ENCODE measurements at regions not wholly inside any gene's neighbourhood (a gene's known extent, or its start where the extent isn't known, plus 50 kb on each side); places are given as distances from the start of the nearest gene placed in this dataset.

DNA sequence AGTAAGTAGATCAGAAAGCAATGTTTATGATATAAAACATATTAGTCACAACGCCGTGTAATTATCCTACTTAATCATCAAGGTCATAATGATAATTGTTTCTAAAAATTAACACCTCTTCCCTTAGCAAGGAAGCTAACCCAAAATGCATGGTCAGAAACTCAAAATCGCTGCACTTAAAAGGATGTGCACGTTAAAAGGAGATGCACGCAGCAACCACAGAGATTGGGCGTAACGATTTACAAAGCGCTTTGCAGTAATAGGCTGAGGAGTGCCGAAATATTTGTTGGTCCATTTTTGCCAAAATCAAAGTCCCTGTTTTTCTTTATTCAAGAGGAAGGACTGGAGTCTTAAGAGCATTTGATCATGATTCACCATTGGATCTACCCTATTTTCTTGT is 1077.2 kb downstream of the VRK1 start:
- DNase-seq (ENCODE audit: low spot score) = no peak

- no peak for DNase-seq (ENCODE audit: low spot score)
These were observed 1081.0 kb downstream of the VRK1 start for GRCh38 chr14:97878206-97878605.

DNA sequence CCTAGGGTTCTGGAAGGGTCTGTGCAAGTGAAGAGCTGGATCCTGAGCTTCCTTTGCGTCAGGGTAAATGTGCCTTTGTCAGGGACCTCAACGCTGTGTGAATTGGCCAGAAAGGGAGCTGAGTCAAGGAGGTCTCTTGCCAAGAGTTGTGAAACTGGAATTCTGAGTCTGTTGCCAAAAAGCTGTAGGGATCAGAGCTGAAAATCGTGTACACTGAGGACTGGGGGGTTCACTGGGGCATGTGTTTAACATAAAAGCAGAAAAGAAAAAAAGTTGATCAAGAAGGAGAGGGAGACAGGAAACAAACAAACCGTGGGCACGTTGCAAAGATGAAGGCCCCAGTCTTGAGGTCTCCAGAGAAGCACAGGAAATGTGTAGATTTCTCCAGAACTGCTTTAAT is 1081.5 kb downstream of the VRK1 start:
- no peak for DNase-seq (ENCODE audit: low spot score)

DNA sequence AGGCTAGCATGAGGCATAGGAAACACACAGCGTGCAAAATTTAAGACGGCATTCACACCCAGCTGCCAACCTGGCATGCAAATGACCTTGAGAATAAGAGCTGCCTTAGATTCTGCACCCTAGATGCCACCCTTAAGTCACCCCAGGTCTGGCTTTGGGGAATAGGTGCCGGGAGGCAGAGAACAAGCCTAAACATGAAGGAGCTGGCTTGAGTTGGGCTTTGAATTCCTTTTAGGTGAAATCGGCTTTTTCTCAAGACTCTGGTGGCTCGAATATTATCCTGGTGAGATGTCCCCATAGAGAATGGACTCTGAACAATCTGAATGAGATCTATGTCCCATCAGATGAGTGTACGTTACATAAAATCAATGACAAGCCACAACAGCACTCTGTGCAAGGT is 1090.5 kb downstream of the VRK1 start:
- no peak for DNase-seq (ENCODE audit: low spot score)

DNA sequence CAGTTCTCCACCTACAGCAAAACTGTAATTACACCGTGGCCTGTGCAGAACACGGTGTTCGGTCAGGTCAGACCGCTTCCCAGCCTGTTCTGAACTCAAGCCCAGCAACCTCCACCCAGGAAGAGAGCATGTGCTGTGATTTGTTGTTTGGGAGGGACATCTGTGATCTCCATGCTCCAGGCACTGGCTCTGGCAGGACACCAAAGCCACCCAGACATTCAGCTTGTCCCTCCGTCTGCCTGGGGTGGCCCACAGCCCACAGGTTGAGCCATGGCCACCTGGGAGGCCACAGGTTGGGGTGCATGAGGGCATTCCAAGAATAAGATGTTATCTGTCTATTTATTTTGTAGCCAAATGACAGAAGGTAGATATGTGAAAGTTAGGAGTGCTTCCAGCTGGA is 1091.1 kb downstream of the VRK1 start:
- DNase-seq (ENCODE audit: low spot score) = no peak

GRCh38 chr14:97891515-97891914 is 1094.3 kb downstream of the VRK1 start:
- DNase-seq (ENCODE audit: low spot score) = no peak

GRCh38 chr14:97894552-97894951 is 1097.4 kb downstream of the VRK1 start:
- no peak for DNase-seq (ENCODE audit: low spot score)

DNA sequence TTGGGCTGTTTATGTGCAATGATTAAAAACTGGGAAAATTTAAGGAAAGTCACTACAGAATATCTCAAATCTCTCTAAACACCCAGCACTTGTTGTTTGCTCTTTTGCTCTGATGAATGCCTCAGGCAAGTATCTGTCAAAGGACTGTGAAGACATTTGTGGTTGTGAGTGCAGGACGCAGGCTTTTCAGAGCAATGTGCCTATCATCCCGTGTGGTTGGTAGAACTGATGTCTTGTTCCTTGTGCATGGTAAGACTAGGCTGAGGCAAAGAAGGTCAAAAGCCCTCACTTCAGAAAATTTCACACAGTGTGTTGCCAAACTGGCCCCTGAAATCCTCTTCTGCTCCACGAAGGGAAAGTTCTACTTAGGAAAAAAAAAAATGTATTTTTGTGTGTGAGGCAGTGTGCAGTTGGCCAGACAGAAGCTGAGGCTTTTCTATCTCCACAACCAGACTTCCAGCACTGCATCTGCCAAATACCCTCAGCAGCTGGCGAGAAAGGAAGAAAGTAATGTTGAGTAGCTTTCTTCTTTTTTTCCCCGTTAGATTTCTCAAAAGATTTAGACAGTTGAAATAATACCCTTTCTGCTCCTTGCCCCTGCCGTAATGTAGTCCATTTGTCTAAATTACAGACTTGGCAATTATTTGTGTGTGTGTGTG is 1103.1 kb downstream of the VRK1 start:
- DNase-seq (ENCODE audit: low spot score) = no peak

GRCh38 chr14:97902630-97903029 is 1105.4 kb downstream of the VRK1 start:
- DNase-seq (ENCODE audit: low spot score) = no peak

GRCh38 chr14:97903821-97904220 is 1106.6 kb downstream of the VRK1 start:
- DNase-seq (ENCODE audit: low spot score) = no peak

DNA sequence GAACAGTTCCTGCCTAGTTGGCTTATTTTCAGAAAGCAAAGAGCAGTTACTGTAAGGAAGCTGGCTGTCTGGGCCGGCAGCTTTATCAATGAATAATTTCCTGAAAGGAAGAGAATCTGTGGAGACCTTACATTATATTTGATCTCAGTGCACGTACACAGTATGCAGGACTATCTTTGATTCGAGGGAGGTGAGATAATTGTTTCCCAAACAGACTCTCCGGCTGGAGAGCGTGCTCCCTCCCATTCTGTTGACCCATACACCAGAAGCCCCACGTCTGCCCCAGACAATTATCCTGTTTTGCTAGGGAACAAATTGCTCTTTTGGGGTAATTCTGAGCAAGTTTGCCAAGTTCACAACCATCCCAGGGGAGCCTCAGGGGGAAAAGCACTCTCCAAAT is 1115.0 kb downstream of the VRK1 start:
- DNase-seq (ENCODE audit: low spot score) = no peak

GRCh38 chr14:97916100-97916499 is 1118.9 kb downstream of the VRK1 start:
- DNase-seq (ENCODE audit: low spot score) = no peak

DNA sequence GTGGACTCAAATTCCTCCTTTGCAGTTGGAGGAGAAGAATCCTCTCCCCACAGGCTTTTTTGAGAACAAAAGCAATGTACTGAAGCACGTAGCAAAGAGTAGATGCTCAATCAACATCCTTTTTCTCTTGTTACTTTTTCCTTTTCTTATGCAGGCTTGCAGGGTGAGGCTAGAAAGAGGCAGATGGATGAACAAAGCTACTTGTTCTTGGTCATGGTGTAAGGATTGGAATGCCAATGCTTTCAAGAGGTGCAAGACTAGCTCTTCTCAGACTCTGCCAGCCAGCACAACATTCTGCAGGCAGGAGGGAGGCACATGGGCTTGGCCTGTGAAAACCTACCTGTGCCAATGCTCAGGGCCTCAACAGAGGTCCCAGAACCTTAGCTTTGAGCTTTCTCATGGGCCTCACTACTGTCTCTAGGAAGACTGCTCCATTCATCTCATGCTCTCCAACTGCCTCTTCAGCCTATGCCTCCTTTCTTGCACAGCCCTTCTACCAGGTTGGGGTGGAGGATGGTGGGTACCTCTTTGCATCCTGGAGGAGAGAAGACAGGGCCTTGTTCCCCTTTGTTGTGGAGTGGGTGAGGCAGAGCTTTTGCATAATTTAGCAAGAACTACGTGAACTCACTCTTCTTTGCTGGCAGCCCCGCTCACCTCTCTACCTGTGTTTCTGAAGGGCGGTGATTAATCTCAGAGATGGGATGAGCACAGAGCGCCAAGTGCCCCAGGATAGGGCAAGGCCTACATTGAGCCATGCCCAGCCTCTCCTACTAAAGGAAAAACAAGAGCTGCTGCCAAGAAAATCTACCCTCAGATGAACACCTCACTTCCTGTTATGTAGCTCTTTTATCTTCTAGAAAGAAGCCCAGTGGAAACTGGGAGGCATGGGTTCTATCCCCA is 1119.7 kb downstream of the VRK1 start:
- DNase-seq (ENCODE audit: low spot score) = no peak

GRCh38 chr14:97920201-97920600 is 1123.0 kb downstream of the VRK1 start:
- no peak for DNase-seq (ENCODE audit: low spot score)

- no peak for DNase-seq (ENCODE audit: low spot score)
These were observed 1124.1 kb downstream of the VRK1 start for GRCh38 chr14:97921296-97921695.

GRCh38 chr14:97924922-97925613 is 1127.9 kb downstream of the VRK1 start:
- peak; percentile 57 for DNase-seq (ENCODE audit: low spot score)

- no peak for DNase-seq (ENCODE audit: low spot score)
These were observed 1133.0 kb downstream of the VRK1 start for GRCh38 chr14:97930166-97930565.

- no peak for DNase-seq (ENCODE audit: low spot score)
These were observed 1134.1 kb downstream of the VRK1 start for GRCh38 chr14:97931273-97931672.

DNA sequence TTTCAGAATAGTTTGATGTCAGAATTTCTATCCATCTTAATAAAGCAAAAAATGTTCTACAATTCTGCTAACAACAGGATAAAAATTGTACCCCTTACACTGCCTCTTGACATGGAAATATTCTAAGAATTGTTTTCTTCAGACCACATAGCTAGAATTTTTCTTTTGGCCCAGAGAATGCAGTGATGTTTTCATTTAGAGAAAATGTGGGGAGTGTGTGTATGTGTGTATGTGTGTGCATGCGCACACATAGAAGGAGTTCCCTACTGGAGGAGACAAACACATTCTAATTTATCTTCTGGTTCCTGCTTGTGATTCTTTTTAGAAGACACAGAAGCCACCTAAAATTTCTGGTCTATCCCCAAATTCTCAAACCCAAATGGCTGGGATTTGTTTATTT is 1145.7 kb downstream of the VRK1 start:
- no peak for DNase-seq (ENCODE audit: low spot score)

DNA sequence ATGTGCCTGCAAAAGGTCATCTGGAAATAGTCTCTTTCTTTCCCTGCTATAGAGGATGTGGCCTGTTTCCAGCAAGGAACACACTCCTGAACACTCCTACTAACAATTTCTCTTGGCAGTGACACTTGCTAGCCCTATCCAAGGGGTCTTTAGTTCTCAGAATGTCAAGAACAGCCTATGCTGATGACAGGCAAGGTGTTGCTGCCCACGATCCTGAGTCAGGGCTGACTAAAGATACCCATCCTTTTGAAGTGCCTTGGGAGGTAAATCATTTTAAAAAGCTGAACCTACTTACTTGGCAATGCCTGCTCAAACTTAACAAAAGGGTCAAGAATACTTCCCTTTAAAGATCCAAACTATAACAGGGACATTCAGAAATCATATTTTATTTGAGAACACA is 1146.4 kb downstream of the VRK1 start:
- DNase-seq (ENCODE audit: low spot score) = no peak

DNA sequence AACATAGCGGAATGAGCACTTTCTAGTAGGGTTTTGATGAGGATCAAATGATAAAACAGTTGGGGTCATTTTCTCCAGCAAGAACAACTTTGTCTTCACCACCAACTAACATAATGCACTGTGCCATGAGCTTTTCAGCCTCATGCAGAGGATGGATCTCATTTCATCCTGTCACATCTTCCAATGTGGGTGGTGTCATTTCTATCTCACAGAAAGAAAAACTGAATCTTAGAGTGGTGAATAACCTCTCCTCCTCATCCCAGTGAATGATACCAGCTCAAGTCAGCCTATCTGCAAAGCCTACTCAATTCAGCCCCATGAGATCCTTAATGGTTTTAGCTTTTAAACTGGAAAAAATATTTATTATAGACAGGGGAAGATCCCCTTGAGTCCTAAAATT is 1147.2 kb downstream of the VRK1 start:
- no peak for DNase-seq (ENCODE audit: low spot score)

DNA sequence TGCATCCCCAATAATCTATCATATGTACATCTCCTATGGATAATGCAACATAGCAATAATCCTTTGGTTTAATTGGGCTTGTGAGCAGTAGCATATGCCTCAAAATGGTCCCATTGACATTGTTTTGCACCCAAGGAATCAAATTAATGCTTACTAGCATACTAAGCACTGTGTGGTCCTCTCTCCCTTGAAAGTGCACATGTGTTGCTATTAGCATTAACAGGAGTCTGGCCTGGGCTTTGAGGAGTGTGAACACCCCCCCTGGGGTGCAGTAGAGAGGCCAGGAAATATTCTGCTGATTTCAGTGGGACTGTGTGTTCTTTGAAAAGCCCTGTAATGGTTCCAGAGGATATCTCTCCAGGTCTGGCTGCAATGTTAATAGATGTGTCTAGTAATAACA is 1148.4 kb downstream of the VRK1 start:
- no peak for DNase-seq (ENCODE audit: low spot score)

- no peak for DNase-seq (ENCODE audit: low spot score)
These were observed 1149.1 kb downstream of the VRK1 start for GRCh38 chr14:97946240-97946639.
